ENCODE measurements at regions not wholly inside any gene's neighbourhood (a gene's known extent, or its start where the extent isn't known, plus 50 kb on each side); places are given as distances from the start of the nearest gene placed in this dataset.

GRCh38 chr9:81190659-81191058 is 498.7 kb downstream of the TLE1 start:
- TF ChIP-seq, protein P1, sequence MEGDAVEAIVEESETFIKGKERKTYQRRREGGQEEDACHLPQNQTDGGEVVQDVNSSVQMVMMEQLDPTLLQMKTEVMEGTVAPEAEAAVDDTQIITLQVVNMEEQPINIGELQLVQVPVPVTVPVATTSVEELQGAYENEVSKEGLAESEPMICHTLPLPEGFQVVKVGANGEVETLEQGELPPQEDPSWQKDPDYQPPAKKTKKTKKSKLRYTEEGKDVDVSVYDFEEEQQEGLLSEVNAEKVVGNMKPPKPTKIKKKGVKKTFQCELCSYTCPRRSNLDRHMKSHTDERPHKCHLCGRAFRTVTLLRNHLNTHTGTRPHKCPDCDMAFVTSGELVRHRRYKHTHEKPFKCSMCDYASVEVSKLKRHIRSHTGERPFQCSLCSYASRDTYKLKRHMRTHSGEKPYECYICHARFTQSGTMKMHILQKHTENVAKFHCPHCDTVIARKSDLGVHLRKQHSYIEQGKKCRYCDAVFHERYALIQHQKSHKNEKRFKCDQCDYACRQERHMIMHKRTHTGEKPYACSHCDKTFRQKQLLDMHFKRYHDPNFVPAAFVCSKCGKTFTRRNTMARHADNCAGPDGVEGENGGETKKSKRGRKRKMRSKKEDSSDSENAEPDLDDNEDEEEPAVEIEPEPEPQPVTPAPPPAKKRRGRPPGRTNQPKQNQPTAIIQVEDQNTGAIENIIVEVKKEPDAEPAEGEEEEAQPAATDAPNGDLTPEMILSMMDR (conservative IDR thresholded peaks at IDR 0.05 in 1 of 2, IDR thresholded peaks at IDR 0.05 in 1 of 2; ENCODE audit: extremely low read depth in 1 of 2, insufficient read depth in 1 of 2, low read depth in 1 of 2, low read length in 2 of 2): no peak
- TF ChIP-seq EZH2 (IDR thresholded peaks at IDR 0.05; ENCODE audit: borderline replicate concordance, low read length): no peak

Measured in mammary epithelial cell (primary cell).